ENCODE measurements at regions not wholly inside any gene's neighbourhood (a gene's known extent, or its start where the extent isn't known, plus 50 kb on each side); places are given as distances from the start of the nearest gene placed in this dataset.
A peak's percentile ranks its signal among the peaks of the same experiment; 100 is the strongest.

DNA sequence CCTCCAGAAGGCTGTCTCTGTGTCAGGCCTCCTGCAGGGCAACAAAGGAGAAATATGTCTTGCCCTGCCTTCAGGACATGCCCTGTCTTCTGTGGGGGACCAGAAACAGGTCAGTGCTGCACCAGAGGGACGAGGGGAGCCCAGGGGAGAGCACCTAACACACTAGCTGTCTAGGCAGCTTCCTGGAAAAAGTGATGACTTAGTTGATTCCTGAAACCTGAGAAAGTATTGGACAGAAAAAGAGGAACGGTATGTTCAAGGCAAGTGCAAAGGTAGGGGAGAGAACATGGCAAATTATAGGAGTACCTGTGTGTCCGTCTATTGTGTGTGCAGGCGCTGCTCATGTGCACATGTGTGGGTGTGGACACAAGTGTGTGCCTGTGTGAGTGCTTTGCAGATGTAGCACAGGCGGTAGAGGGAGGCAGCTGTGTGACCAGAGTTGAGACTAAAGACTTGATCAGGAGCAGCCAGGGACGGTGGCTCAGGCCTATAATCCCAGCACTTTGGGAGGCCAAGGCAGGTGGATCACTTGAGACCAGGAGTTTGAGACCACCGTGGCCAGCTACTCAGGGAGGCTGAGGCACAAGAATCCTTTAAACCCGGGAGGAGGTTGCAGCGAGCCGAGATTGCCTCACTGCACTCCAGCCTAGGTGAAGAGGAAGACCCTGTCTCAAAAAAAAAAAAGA is 119.5 kb downstream of the GYPC start:
- no peak for DNase-seq

DNA sequence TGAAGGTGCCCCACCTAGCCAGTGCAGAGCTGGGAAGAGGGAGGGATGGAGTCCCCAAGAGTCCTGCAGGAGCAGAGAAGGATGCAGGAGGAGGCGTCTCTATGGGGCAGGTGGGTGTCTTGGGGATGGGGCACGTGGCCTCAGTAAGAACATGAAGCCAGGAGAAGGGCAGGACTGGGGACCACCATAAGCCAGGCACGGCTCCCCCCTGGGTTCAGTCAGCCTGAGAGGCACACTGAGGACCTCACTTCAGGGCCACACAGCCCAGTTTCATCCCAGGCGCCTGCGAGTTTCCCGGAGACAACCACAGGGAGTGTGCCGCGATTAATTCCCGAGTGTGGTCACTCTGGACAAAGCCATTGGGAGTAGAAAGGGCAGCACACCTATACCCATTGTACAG is 120.3 kb downstream of the GYPC start:
- DNase-seq, result no peak

DNA sequence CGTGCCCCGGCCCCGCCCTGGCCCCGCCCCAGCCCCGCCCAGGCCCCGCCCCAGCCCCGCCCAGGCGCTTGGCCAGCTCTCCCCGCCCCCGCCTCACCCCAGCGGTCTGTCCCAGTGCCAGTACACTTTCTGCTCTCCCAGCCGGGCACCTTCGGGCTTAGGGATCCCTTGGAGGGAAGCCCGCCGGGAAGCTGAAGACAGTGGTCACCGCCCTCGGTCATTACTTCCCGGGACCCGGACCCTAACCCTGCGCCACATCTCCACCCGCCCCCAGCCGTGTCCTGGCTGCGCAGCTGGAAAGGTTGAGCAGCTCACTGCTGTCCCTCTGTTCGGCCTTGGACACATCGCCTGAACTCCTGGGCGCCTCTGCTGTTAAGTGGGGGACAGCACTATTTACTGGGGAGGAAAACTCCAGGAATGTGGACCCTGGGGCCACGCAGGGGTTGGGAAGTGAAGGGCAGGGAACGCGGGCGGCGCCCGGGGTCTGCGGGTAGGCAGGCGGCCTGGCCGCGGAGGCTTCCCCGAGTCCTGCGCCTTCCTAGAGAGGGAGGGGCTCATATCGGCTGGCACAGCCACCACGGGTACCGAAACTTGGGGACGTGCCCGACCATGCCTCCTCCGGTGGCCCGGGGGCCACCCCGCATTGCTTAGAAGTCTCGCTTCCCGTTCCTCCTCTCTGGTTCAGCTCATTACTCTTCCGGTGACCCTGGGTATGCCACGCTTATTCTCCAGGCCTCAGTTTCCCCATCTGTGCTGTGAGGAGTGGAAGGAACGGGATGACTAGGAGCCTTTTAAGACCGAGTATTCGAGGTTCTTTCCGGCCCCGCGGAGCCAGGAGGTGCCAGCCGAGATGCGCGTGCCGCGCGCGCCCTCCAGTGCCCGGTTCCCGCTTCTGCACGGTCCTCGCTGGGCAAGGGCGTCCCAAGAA is 121.0 kb downstream of the GYPC start:
- peak; percentile 77 for DNase-seq

DNA sequence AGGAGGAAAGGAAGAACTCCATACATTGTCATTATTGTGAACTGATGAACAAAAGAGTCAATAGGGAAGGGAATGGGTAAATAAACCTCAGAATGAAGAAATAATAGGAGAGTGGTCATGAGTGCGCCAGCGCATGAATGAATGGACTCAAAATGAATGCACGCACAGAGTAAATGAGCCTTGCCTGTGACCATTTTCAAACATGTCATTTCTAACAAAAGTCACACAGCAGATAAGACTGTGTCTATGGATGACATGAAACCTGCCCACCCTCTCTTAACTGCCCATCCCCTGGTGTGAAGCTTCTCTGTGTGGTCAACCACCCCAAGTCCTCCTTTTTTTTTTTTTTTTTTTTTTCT is 121.1 kb upstream of the TEX51 start:
- no peak for DNase-seq

DNA sequence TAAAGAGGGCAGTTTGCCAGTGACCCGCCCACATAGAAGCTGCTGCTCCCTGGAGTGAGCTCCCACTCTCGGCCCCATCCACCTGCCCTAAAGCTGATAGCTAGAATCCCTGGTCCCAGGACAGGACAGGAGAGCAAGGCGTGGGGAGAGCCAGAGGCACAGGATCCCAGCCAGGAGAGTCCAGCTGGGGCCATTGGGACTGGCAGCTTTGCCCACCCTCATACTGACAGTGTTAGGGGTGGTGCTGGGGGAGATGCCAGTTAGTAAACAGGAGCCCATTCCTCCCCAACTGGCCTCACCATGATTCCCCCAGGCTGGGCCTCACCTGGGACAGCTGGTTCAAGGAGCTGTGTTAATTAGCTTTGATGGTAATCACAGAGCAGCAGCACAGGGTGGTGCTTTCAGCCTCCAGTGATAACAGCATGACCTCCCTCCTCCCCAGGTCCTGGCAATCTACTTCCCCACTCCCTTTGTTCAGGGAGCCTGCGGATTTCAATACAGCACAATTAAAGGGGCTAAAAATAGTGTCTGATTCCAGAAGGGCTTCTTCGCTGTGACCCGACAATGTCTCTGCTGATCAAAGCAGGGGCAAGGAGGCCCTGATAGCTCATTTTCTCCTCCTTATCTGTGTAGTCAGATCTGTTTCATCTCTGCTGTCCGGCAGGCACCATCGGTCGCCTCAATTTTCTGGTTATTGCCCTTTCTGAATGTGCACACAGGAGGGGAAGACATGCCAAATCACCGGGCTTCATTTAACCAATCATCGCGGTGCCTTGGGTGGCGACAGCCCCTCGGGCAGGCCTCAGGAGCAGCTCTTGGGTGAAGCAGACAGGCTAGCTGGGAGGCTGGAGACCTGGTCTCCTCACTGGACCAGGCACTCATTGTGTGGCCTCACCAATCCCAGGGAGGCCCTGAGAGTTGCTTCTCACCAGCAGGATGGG is 119.9 kb upstream of the TEX51 start:
- DNase-seq, result peak; percentile 47

DNA sequence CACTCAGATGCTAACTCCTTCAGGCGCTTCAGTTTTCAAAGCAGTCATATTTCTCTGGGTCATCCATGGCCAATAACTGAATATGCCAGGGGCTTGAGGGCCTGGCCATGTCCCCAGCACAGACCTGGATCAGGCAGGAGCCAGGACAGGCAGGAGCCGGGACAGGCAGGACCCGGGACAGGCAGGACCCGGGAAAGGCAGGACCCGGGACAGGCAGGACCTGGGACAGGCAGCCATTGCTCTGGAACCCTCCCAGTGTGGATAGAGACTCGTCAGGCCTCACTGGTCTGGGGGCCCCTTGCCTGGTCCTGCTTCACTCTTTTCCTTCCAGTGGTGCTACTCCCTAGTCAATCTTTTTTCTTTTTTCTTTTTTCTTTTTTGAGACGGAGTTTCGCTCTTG is 117.5 kb upstream of the TEX51 start:
- no peak for DNase-seq

DNA sequence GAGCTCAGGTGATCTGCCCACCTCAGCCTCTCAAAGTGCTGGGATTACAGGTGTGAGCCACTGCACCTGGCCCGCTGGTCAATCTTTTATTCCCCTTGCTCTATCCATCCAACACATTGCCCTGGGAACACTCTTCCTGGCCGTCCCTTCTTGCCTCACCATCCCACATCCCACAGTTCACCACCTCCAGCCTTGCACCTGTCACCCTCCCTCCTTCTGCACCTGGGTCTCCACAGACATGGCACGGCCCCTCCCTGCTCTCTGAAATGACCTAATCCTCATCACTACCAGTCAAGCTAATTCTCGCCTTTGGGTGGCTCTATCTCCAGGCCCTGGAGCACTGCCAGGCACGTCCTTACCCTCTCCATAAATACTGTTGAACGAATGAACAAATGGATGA is 116.9 kb upstream of the TEX51 start:
- no peak for DNase-seq

DNA sequence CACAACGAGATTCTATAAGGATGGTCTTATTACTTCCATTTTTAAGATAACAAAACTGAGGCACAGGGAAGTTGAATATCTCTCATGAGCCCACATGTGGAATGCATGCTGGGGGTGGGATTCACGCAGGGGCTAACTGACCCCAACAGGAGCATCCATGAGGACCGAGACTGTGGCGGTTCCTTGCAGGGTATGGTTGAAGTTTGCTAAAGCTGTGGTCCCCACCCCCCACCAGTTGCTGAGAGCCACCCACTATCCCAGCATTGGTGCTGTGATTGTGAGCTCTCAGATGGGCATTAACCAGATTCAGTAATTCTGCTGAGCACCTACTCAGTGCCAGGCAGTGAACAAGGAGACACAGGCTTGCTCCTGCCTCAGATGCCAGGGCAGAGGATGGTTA is 116.0 kb upstream of the TEX51 start:
- DNase-seq, result no peak

DNA sequence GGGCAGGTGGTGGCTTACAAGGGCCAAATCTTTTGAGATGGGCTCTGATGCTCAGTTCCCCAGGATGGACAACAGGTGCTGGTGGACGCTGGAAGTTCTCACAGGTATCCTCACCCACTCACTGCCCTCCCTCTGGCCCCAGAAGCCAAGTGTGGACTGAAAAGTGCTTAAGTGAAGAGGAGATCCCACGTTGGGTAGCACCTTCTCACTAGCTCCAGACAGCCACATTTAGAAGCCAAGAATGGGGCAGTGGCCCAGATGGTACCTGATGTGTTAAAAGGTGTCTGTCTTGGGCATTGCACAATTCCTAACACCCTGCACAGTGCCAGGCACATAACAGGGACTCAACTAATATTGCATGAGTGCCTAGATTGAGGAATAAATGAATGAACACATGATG is 115.3 kb upstream of the TEX51 start:
- no peak for DNase-seq

DNA sequence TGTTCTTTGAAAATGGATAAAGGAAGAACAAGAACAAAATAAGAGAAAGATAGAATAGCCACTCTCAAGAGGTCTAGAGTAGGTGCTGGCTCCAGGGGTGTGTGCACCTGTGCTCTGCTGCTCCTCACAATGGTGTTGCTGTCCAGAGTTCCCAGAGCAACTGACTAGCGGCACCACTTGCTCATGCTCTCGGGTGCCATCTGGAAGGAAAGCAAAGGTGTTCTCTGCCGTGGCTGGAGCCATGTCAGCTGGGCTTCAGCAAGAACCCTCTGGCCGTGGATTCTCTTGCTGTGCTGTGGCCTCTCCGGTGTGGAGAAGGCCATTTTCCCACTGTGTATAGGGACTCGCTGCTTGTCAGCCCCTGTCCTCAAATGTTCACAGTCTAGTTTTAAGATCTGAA is 114.6 kb upstream of the TEX51 start:
- DNase-seq, result no peak

DNA sequence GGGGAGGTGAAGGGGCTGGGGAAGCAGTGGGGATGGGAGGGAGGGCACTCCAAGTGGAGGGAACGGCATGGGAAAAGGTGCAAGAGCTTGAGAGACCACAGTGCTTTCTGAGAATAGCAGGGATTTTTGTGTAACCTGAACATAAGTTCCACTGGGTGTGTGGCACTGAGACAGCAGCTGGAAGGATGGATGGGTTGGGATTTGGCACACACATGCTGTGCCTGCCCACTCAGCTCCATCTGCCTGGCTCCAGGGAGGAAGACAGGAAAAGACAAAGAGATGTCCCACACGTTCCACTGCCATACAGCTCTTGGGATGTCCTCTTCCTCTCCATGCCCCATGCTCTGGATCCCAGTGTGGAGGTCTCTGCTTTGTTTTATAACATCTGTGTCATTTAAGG is 114.1 kb upstream of the TEX51 start:
- no peak for DNase-seq

DNA sequence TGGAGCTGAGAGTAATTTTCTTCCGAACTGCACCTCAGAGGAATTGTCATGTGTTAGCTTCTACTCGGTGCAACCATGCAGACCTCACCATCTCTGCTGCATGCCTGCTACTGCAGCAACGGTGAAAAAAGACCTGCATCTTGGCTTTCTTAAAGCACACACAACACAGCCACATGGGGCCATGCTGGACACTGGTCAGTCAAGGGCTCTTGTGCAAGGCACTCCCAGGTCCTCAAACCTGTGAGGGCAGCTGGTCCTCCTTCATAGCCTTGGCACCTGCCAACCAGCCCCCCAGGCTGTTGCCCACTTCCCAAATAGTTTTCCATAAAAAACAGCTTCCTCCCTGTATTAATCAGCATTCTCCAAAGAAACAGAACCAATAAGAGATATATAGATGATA is 113.5 kb upstream of the TEX51 start:
- no peak for DNase-seq

DNA sequence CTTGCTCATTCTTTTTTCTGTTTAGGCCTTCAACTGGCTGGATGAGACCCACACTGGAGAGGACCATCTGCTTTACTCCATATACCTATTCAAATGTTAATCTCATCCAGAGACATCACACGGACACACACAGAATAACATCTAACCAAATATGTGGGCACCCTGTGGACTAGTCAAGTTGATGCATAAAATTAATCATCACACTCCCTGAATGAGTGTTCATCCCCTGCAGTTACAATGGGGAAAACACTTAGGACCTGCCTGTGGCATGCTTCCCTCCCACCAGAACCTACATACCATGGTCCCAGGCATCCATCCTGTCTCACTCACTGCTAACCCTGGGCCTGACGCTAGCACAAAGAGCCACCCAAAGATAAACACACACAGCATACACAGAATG is 112.8 kb upstream of the TEX51 start:
- no peak for DNase-seq

DNA sequence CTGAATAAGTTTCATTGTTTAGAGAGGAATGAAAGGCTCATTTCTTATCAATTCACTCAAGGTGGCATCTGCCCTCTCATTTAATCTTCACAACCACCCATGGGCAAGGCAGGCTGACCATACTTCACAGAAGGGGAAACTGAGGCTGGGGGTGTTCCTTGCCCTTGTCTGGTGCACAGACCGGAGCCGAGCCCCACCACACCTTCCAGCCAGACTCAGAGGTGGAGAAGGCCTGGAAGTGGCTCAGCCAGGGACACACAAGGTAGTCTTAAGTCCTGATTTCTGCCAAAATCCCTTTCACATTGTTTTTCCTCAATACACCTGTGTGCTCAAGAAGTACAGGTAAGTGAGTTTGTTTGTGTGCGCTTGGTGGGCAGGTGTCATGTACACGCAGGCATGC is 111.9 kb upstream of the TEX51 start:
- DNase-seq, result no peak

DNA sequence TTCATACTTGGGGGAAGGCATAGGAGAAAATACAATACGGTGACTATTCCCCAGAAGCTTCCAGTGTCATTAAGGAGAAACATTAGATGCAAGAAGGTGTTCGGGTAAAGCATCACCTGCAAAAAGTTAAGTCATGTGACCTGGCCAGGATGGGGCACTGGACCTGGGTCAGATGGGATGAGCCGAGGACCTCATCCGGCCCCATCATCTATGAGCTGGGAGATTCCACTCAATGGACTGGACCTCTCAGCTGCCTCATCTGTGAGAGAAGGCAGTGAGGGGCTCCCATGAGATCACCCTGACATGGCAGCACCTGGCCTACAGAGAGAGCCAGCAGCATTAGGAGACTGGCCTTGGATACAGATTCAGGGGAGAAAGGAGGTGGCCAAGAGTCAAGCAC is 111.4 kb upstream of the TEX51 start:
- no peak for DNase-seq

DNA sequence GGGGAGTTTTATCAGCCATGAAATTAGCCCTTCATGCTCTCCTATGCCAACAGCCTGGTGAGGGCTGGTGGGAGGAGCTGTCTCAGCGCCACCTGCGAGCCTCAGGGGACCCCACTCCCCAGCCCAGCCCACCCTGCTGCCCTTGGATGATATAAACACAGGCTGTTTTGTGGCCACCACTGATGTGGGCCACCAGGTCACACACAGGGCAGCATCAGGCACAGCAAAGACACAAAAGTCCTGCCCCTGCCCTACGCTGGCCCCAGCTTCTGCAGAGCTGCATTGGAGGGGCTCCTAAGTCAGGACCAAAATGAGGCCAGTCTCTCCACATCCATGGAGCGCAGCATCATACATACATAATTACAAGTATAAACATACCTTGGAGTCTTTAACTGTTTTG is 110.6 kb upstream of the TEX51 start:
- DNase-seq, result no peak

DNA sequence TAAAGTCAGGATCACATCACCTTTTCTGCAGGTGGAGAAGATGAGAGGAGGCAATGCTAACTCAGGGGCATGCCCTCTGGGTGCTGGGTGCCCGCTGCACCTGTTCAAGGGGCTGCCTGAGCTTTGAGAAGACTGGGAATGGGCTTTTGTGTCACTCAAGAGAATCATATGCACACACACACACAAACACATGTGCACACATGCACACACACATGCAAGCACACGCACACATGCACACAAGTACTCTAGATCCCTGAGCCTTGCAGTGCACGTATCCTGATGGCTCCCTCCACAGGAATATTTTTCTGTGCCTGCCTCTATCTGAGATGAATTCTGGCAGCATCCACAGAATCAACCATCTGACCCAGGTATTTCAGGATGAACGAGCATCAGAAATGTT is 110.0 kb upstream of the TEX51 start:
- no peak for DNase-seq

DNA sequence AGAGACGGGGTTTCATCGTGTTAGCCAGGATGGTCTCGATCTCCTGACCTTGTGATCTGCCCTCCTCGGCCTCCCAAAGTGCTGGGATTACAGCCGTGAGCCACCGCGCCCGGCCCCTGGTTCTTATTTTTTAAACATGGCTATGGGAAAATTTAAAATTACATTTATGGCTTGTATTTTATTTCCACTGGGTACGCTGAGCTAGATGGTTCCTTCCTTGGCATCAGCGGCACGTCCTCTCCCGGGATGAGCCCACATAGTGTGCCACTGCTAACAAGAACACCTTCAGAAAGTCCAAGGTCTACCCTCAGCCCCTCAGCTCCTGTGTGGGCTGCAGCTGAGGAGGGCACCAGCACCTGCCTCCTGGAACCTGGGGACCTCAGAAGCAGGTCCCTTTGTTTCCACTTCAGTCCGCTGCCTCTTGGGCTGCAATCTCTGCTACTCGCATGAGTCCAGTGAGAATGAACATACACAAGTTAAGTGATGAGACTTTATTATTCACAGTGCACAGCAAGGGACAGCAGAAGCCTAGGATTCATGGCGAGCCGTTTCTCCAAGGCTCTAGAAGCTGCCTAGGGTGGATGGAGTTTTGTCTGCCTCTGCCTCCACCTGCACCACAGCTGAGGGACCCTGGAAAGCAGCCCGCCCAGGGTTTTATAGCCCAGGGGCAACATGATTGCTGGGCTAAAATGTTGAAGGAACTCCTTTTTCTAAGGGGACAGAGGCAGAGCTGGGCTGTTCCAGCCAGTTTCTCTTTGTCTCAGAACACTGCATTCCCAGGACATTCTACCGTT is 107.5 kb upstream of the TEX51 start:
- no peak for DNase-seq

DNA sequence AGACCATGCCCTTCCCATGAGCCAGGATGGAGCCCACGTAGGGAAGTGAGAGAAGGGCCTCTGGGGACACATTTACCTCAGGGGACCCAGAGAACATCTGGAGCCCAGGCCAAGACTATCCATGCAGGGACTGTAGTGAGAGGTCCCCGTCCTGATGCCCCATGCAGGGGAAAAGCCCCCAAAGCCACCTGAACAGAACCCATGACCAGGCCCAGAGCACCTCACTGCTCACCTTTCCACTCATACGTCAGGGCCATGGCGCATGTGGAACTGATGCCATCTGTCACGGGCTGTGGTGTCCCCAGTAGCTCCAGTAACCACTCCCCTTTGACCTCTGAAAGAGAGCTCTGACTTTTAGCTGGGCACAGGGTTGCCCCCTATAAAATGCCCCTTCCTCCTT is 106.5 kb upstream of the TEX51 start:
- DNase-seq, result no peak

DNA sequence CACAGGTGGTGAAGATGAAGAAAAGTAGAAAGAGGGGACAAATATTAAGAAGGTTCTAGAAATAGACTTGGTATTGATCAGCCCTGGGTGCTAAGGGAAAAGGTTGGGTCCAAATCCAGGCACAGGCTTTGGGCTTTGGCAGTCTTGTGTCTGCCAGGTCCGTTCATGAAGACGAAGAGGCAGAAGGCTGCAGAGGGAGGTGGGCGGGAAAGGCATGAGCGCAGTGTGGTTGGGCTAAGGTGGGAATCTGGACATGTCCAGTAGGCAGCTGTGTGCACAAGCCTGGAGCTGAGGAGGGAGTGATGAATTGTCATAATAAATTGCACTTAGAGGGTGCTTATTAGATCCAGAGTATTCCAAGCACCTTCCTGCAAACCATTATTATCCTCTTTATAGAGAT is 105.7 kb upstream of the TEX51 start:
- DNase-seq, result no peak

DNA sequence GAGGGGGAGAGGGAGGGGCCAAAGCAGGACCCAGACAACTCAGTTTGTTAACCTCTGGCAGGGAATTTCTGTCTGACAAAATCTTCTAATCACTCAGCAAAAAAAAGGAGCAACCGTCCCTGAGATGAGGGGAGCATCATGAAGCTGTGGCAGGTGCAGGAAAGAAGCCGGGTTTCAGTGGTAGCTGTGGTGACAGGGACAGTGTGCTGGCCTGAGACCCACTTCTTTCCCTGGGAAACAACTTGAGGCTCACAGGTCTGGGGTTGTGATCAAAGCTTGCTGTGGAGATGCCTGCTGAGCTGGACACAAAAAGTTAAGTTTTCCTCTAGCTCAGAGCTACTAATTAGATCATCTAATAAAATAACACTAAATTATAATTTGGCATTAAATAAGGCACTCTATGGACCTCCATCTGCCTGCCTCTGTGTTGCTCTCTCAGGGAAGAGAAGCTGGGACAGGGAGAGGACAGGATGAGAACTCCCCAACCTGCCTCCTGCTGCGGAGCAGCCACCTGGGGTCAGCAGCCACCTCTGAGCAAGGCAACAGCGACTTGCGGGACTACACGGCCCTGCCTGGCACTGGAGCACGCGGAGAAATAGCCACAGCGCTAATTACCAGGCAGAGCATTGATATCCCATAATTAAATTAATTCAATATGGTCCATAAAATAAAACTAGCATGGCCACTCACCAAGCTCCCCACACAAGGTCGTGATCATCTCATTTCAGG is 104.6 kb upstream of the TEX51 start:
- no peak for DNase-seq

DNA sequence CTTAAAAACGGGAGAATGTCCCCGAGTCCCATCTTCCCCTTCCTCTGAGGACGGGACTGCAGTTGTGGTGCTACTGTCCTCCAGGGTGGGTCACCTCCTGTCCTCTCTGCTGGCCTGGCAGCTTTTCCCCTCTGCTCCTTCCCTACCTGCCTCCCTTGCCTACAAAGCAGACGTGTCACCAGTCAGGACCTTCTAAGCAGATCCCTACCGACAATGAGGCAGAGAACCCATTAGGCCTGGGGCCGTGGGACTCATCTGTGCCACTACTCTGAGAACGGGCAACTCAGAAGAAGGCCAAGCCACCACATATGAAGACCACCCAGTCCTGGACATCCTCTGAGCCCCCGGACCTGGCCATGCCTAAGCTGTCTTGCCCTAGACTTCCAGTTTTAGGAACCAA is 103.0 kb upstream of the TEX51 start:
- DNase-seq, result no peak

All from NCI-H2227 treated with DMSO at 0.1 percent for 48 hours (cell line).